NB4 (cell line): ENCODE measurements at regions not wholly inside any gene's neighbourhood (a gene's known extent, or its start where the extent isn't known, plus 50 kb on each side); places are given as distances from the start of the nearest gene placed in this dataset.

Experiments used
- DNase-seq: peaks from one replicate; pipeline ENCODE4 v3.0.0; 2010; ENCODE audit warnings: low read depth
- H3K4me3 ChIP-seq: one replicate; pipeline ENCODE4 v1.5.1; 2011; ENCODE audit warnings: mild to moderate bottlenecking, low read depth, low read length, moderate library complexity
- CTCF ChIP-seq: IDR thresholded peaks from one replicate; pipeline ENCODE4 v1.5.1; 2012; ENCODE audit warnings: low read depth, low read length
- MAX ChIP-seq: IDR thresholded peaks from 2 replicates; pipeline ENCODE4 v1.6.1; 2011; ENCODE audit warnings: low read depth, low read length
- MYC ChIP-seq: IDR thresholded peaks from 2 replicates; pipeline ENCODE4 v1.6.1; 2011; ENCODE audit warnings: low read depth, low read length
- POLR2A ChIP-seq: IDR thresholded peaks from 2 replicates; pipeline ENCODE4 v1.6.1; 2011; ENCODE audit warnings: mild to moderate bottlenecking; ENCODE audit not compliant: insufficient read length; ENCODE audit errors: extremely low read depth

- no peak overlapping the region for H3K4me3 ChIP-seq
- no peak for DNase-seq
- TF ChIP-seq CTCF (no peak), MYC (no peak), POLR2A (no peak), MAX (no peak)
These were observed 209.9 kb downstream of the COL4A1 start for GRCh38 chr13:110097013-110097412.

- no peak overlapping the region for H3K4me3 ChIP-seq
- no peak for TF ChIP-seq MYC
- 0 out of 2 replicates have a peak, but pooled peaks have one; percentile 33 for TF ChIP-seq MAX
- TF ChIP-seq CTCF: no peak
- no peak for TF ChIP-seq POLR2A
- DNase-seq: no peak
These were observed 214.1 kb downstream of the COL4A1 start for GRCh38 chr13:110092831-110093247.

- DNase-seq: no peak
- TF ChIP-seq MAX (no peak), CTCF (peak; percentile 9)
- no peak overlapping the region for H3K4me3 ChIP-seq
These were observed 217.1 kb downstream of the COL4A1 start for GRCh38 chr13:110089815-110090214.

GRCh38 chr13:110089100-110089499 is 217.9 kb downstream of the COL4A1 start:
- no peak overlapping the region for H3K4me3 ChIP-seq
- TF ChIP-seq MYC (no peak), CTCF (no peak), MAX (no peak), POLR2A (no peak)
- DNase-seq: no peak

- no peak for DNase-seq
- no peak overlapping the region for H3K4me3 ChIP-seq
- TF ChIP-seq CTCF: no peak
- TF ChIP-seq MAX: no peak
- no peak for TF ChIP-seq MYC
- TF ChIP-seq POLR2A: no peak
These were observed 233.0 kb downstream of the COL4A1 start for GRCh38 chr13:110073982-110074381.

GRCh38 chr13:110070511-110071120 is 236.3 kb downstream of the COL4A1 start:
- DNase-seq: no peak
- no peak overlapping the region for H3K4me3 ChIP-seq
- TF ChIP-seq POLR2A (no peak), MAX (no peak), CTCF (no peak), MYC (no peak)
